AML-193 (cell line): ENCODE measurements at regions not wholly inside any gene's neighbourhood (a gene's known extent, or its start where the extent isn't known, plus 50 kb on each side); places are given as distances from the start of the nearest gene placed in this dataset.
A peak's percentile ranks its signal among the peaks of the same experiment; 100 is the strongest.
"Not testable (repeated sequence)": the region's sequence is repeated elsewhere in the genome, so short reads cannot be mapped to it uniquely, and the experiment has no call there.

Source experiments
- DNase-seq, 2 experiments: peaks; one replicate each; lab custom pipeline; 2025; lab: John Stamatoyannopoulos, UW

- DNase-seq = not testable (repeated sequence)
Measured at GRCh38 chr12:9308745-9309144, 100.5 kb upstream of the PZP start.

GRCh38 chr12:9308163-9308562 is 100.0 kb upstream of the PZP start:
- DNase-seq = not testable (repeated sequence)

- not testable (repeated sequence) for DNase-seq
Measured at GRCh38 chr12:9307255-9307654, 99.1 kb upstream of the PZP start.

GRCh38 chr12:9306004-9306403 is 97.8 kb upstream of the PZP start:
- not testable (repeated sequence) for DNase-seq

GRCh38 chr12:9304540-9304939 is 96.3 kb upstream of the PZP start:
- not testable (repeated sequence) for DNase-seq

- DNase-seq = not testable (repeated sequence)
Measured at GRCh38 chr12:9295872-9296271, 87.7 kb upstream of the PZP start.

- DNase-seq = not testable (repeated sequence)
Measured at GRCh38 chr12:9294072-9294620, 86.0 kb upstream of the PZP start.

GRCh38 chr12:9293391-9293790 is 85.2 kb upstream of the PZP start:
- DNase-seq = not testable (repeated sequence)

- DNase-seq = not testable (repeated sequence)
Measured at GRCh38 chr12:9289984-9290383, 81.8 kb upstream of the PZP start.

- not testable (repeated sequence) for DNase-seq
Measured at GRCh38 chr12:9284724-9285123, 76.5 kb upstream of the PZP start.

- not testable (repeated sequence) for DNase-seq
Measured at GRCh38 chr12:9284197-9284596, 76.0 kb upstream of the PZP start.

GRCh38 chr12:9283346-9284095 is 75.3 kb upstream of the PZP start:
- DNase-seq = peak; percentile 32 to 51

- no peak for DNase-seq
Measured at GRCh38 chr12:9276990-9277389, 68.8 kb upstream of the PZP start.

- no peak for DNase-seq
Measured at GRCh38 chr12:9273276-9273675, 65.1 kb upstream of the PZP start.

- DNase-seq = no peak
Measured at GRCh38 chr12:9271875-9272274, 63.7 kb upstream of the PZP start.

GRCh38 chr12:9264546-9264945 is 56.4 kb upstream of the PZP start:
- DNase-seq = no peak

GRCh38 chr12:9260931-9261330 is 52.7 kb upstream of the PZP start:
- no peak for DNase-seq

- no peak for DNase-seq
Measured at GRCh38 chr12:9258676-9259075, 50.5 kb upstream of the PZP start.
